WERI-Rb-1 (cell line): ENCODE measurements at regions not wholly inside any gene's neighbourhood (a gene's known extent, or its start where the extent isn't known, plus 50 kb on each side); places are given as distances from the start of the nearest gene placed in this dataset.
A peak's percentile ranks its signal among the peaks of the same experiment; 100 is the strongest.

ENCODE experiments used
- DNase-seq: peaks from one replicate; pipeline ENCODE4 v3.0.0-alpha.2; 2020
- H3K27ac ChIP-seq: fragments of 250-450 bp; sonication (Bioruptor Pico); 2 replicates; pipeline ENCODE4 v1.5.1; 2020; ENCODE audit warnings: mild to moderate bottlenecking, moderate library complexity
- H3K27me3 ChIP-seq: fragments of 250-450 bp; sonication (Bioruptor Pico); 2 replicates; pipeline ENCODE4 v1.5.1; 2021; ENCODE audit warnings: mild to moderate bottlenecking, low read depth, moderate library complexity; ENCODE audit not compliant: insufficient read depth, severe bottlenecking
- H3K36me3 ChIP-seq: fragments of 250-450 bp; sonication (Bioruptor Pico); 2 replicates; pipeline ENCODE4 v1.5.1; 2020; ENCODE audit warnings: mild to moderate bottlenecking, moderate library complexity
- H3K4me3 ChIP-seq: 2 replicates; pipeline ENCODE4 v1.5.1; 2011; ENCODE audit warnings: low read depth, mild to moderate bottlenecking, control low read depth, low read length
- H3K9me3 ChIP-seq: fragments of 250-450 bp; sonication (Bioruptor Pico); 2 replicates; pipeline ENCODE4 v1.5.1; 2021; ENCODE audit warnings: mild to moderate bottlenecking, moderate library complexity; ENCODE audit not compliant: severe bottlenecking
- TF ChIP-seq, protein P1 (sequence below): IDR thresholded peaks from 2 replicates; pipeline ENCODE4 v1.5.1; 2011; ENCODE audit warnings: low read depth, mild to moderate bottlenecking, control low read depth, inconsistent platforms, low read length

DNA sequence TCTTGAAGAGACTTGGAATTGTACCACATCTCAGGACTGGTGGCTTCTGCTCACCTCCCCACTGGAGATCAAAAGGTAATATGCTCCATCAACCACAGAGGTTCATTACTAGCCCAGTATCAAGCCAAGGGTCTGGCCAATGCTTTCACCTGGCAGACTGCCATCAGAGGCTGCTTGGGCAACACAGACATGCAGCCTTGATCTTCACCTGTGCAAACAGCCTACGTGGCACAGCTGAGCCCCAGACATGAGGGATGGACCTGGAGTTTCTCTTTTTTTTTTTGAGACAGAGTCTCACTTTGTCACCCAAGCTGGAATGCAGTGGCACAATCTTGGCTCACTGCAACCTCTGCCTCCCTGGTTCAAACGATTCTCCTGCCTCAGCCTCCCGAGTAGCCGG is 105.6 kb upstream of the HES1 start:
- Histone ChIP-seq H3K4me3 (no peak overlapping the region), H3K9me3 (no peaks in the 10 kb centered on the region), H3K36me3 (no peaks in the 10 kb centered on the region), H3K27me3 (no peaks in the 10 kb centered on the region), H3K27ac (no peak overlapping the region)
- TF ChIP-seq, protein P1, sequence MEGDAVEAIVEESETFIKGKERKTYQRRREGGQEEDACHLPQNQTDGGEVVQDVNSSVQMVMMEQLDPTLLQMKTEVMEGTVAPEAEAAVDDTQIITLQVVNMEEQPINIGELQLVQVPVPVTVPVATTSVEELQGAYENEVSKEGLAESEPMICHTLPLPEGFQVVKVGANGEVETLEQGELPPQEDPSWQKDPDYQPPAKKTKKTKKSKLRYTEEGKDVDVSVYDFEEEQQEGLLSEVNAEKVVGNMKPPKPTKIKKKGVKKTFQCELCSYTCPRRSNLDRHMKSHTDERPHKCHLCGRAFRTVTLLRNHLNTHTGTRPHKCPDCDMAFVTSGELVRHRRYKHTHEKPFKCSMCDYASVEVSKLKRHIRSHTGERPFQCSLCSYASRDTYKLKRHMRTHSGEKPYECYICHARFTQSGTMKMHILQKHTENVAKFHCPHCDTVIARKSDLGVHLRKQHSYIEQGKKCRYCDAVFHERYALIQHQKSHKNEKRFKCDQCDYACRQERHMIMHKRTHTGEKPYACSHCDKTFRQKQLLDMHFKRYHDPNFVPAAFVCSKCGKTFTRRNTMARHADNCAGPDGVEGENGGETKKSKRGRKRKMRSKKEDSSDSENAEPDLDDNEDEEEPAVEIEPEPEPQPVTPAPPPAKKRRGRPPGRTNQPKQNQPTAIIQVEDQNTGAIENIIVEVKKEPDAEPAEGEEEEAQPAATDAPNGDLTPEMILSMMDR: no peak
- DNase-seq: no peak

DNA sequence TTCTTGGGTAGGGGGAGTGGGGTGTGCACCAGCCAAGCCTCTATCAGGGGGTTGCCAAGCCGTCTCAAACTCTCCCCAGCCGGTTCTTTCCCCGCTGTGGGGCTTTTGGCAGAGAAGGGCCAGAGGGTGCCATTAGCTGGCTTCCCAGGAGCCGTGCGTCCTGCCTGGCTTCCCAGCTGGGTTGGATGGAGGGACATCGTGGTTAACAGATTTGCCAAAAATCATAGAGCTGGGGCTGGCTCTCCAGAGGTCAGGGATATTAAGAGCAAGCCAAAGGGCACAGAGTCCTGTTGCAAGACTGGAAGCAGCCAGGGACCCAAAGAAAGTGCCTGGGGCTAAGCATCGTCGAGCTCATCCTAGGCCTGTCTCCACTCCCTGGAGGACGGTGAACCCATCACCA is 104.6 kb upstream of the HES1 start:
- H3K27me3 ChIP-seq: no peaks in the 10 kb centered on the region
- no peak for DNase-seq
- no peak overlapping the region for H3K27ac ChIP-seq
- no peaks in the 10 kb centered on the region for H3K9me3 ChIP-seq
- no peak overlapping the region for H3K4me3 ChIP-seq
- TF ChIP-seq, protein P1: no peak
- H3K36me3 ChIP-seq: no peaks in the 10 kb centered on the region

DNA sequence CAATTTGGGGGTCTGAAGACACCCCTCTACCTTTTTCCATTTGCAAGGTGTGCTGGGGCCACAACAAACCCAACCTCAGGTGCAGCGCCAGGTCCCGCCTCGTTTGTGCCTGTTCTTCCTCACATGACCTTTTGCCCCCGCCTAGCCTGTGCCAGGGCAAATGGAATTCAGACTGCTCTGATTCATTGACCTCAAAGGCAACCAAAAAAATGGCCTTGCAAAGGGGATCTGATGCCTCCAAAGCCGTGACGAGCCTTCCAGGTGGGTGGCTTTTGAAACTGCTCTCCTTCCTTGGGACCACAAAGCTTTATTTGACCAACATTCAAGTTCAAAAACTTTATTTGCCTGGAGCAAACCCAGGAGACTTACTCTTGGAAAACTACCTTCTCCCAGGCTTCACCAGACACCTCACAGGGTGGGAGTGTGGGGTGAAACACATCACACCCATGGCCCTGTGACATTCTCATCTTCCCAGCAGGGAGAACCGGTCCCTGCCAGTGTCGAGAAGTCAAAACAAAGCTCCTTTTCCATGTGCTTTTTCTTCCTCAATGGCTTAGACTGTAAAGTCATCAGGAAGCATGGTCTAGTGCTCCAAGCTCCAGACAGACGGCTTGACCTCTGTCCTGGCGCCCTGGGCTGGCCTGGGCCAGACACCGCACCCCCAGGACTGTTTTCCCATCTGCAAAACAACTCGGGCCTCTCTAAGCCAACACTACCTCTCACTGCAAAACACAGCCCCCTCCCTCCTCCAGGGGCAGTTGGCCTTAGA is 103.9 kb upstream of the HES1 start:
- Histone ChIP-seq H3K36me3 (no peaks in the 10 kb centered on the region), H3K9me3 (no peaks in the 10 kb centered on the region), H3K27ac (no peak overlapping the region), H3K4me3 (no peak overlapping the region), H3K27me3 (no peaks in the 10 kb centered on the region)
- DNase-seq: no peak
- TF ChIP-seq, protein P1: no peak

DNA sequence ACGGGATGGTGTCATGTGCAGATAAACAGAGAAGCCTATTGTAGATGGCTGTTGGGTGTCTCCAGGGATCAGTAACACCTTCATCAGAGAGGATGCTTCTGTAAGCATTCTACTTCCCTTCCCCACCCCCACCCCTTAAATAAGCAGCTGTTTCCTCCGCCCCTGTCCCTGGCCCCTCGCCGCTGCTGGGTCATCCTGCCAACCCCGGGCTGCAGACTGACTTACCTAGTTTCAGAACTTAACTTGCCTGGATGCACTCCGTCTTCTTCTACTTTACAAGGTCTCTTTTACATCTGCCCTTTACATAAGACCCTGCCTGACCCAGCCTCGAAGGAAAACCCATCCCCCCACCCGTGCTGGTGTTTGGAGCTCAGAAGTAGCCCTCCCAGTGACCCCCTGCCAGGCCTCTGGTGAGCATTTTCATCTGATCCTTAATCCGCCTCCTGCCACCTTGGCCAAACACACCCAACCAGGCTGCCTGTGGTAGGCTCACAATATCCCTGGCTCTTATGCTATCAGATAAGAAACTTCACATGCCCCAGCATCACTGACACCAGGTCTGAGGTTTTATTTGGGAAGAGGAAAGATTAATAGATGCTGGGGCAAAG is 103.0 kb upstream of the HES1 start:
- DNase-seq: peak; percentile 70
- Histone ChIP-seq H3K27ac (no peak overlapping the region), H3K4me3 (no peak overlapping the region), H3K36me3 (no peaks in the 10 kb centered on the region), H3K27me3 (no peaks in the 10 kb centered on the region), H3K9me3 (no peaks in the 10 kb centered on the region)
- TF ChIP-seq, protein P1: no peak

DNA sequence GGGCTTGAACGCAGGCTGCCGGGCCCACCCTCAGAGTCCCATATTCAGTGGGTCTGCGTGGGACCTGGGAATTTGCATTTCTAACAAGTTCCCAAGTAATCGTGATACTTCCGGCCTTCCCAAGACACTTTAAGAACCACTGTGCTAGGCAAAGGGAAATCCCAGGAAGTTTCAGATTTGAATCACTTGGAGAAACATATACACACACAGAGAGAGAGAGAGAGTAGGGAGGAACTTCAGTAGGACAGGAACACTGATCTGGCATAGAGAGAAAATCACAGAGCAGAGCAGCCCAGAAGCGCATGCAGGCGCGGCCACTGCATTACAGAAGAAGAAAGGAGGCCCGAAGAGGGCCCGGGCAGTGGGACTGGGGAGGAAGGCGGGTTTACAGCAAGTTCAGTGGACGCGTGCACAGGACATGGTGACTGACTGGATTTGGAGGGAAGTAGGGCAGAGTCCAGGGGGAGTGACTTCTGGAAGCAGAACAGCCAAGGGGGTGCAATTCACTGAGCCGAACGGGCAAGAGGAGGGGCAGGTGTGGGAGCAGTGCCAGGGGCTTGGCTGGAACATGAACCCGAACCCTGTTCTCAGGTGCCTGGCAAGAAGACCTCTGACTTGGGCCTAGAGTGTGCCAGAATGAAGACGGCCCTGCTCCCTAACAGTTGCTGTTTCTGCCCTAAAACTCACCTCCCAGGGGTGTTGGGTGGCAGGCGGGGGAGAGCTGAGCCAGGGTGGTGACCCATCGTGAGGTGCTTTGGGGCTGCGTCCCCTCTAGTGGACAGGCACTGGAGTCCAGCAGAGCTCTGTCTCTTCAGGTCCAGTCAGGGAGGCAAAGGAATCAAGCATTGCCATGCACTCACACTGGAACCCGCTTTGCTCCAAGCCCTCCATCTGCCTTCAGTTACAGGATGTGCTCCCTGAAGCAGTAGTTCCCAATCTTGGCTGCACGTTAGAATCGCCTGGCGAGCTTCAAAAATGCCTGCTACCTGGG is 101.3 kb upstream of the HES1 start:
- Histone ChIP-seq H3K9me3 (no peaks in the 10 kb centered on the region), H3K4me3 (no peak overlapping the region), H3K27me3 (no peaks in the 10 kb centered on the region), H3K27ac (no peak overlapping the region), H3K36me3 (no peaks in the 10 kb centered on the region)
- TF ChIP-seq, protein P1: no peak
- DNase-seq: no peak
